GM12878 (cell line): ENCODE measurements at regions not wholly inside any gene's neighbourhood (a gene's known extent, or its start where the extent isn't known, plus 50 kb on each side); places are given as distances from the start of the nearest gene placed in this dataset.

Experiments
- CHD2 ChIP-seq: IDR thresholded peaks from 2 replicates; pipeline ENCODE4 v1.6.1; 2011; ENCODE audit warnings: low read depth, low read length, improper control_type of control experiment, borderline replicate concordance
- FOS ChIP-seq: IDR thresholded peaks from 3 replicates; pipeline ENCODE4 v1.6.1; 2011; ENCODE audit warnings: borderline replicate concordance; ENCODE audit not compliant: insufficient read length; ENCODE audit errors: extremely low read depth
- MTA3 ChIP-seq: IDR thresholded peaks from 2 replicates; pipeline ENCODE4 v1.6.1; 2012; ENCODE audit warnings: low read length, inconsistent platforms, borderline replicate concordance
- POLR2AphosphoS2 ChIP-seq: IDR thresholded peaks from 2 replicates; pipeline ENCODE4 v1.6.1; 2011; ENCODE audit warnings: low read depth, mild to moderate bottlenecking, low read length, improper control_type of control experiment, moderate library complexity
- RB1 ChIP-seq: fragments of 450-650 bp; formaldehyde crosslinking; IDR thresholded peaks from 2 replicates; pipeline ENCODE4 v1.6.1; 2017; ENCODE audit warnings: mild to moderate bottlenecking, borderline replicate concordance
- SMC3 ChIP-seq: IDR thresholded peaks from 2 replicates; pipeline ENCODE4 v1.6.1; 2011; ENCODE audit warnings: low read length, improper control_type of control experiment, borderline replicate concordance
- TBL1XR1 ChIP-seq: IDR thresholded peaks from 2 replicates; pipeline ENCODE4 v1.6.1; 2012; ENCODE audit warnings: low read depth, low read length, improper control_type of control experiment
- TF ChIP-seq, protein P1 (sequence below): fragments of 450-650 bp; formaldehyde crosslinking; IDR thresholded peaks from 2 replicates; pipeline ENCODE4 v1.4.0; 2022; ENCODE audit warnings: mild to moderate bottlenecking, moderate library complexity

DNA sequence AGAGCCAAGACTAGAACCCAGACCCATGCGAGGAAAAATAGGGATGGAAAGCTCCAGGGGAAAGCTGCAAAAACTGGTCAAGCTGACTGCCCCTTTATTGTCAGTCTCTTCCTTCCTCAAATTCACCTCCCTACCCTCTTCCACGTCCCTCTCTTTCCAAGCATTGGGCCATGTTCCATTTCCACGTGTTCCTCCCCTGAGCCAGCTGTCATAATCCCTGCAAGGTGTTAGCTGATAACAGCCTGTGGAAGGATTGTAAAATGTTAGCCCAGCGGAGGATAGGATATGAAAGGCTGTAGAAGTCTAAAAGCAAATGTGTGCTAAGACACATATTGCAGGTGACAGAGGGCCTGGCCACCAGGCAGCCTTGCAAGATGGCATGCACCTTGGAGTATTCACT lies 88.0 kb upstream of the MAX start:
- TF ChIP-seq TBL1XR1 (no peak), MTA3 (no peak), FOS (no peak), SMC3 (no peak), POLR2AphosphoS2 (no peak), CHD2 (no peak), RB1 (no peak)
- TF ChIP-seq, protein P1, sequence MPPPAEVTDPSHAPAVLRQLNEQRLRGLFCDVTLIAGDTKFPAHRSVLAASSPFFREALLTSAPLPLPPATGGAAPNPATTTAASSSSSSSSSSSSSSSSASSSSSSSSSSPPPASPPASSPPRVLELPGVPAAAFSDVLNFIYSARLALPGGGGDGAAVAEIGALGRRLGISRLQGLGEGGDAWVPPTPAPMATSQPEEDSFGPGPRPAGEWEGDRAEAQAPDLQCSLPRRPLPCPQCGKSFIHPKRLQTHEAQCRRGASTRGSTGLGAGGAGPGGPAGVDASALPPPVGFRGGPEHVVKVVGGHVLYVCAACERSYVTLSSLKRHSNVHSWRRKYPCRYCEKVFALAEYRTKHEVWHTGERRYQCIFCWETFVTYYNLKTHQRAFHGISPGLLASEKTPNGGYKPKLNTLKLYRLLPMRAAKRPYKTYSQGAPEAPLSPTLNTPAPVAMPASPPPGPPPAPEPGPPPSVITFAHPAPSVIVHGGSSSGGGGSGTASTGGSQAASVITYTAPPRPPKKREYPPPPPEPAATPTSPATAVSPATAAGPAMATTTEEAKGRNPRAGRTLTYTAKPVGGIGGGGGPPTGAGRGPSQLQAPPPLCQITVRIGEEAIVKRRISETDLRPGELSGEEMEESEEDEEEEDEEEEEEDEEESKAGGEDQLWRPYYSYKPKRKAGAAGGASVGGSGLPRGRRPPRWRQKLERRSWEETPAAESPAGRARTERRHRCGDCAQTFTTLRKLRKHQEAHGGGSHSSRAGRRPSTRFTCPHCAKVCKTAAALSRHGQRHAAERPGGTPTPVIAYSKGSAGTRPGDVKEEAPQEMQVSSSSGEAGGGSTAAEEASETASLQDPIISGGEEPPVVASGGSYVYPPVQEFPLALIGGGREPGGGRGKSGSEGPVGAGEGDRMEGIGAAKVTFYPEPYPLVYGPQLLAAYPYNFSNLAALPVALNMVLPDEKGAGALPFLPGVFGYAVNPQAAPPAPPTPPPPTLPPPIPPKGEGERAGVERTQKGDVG (CRISPR knock-in tag) = no peak
